ENCODE measurements at regions not wholly inside any gene's neighbourhood (a gene's known extent, or its start where the extent isn't known, plus 50 kb on each side); places are given as distances from the start of the nearest gene placed in this dataset.

GRCh38 chr13:80151016-80151415, 189.9 kb downstream of the SPRY2 start:
- Mint-ChIP-seq H3K27me3 (ENCODE audit: unreplicated experiment) (no peaks in the 10 kb centered on the region), H3K4me3 (ENCODE audit: unreplicated experiment) (no peak overlapping the region), H3K4me1 (ENCODE audit: unreplicated experiment) (peaks cover 3% of the 10 kb centered on the region), H3K27ac (ENCODE audit: unreplicated experiment) (no peak overlapping the region), H3K9me3 (ENCODE audit: unreplicated experiment) (no peaks in the 10 kb centered on the region), H3K36me3 (ENCODE audit: low read depth, unreplicated experiment) (no peaks in the 10 kb centered on the region)
- no peak for TF ChIP-seq CTCF (IDR thresholded peaks at IDR 0.05; ENCODE audit: unreplicated experiment)
- no peak for DNase-seq (ENCODE audit: low spot score)

- H3K4me1 Mint-ChIP-seq (ENCODE audit: unreplicated experiment): peaks cover 3% of the 10 kb centered on the region
Observed at GRCh38 chr13:80149736-80150135, 191.2 kb downstream of the SPRY2 start.

GRCh38 chr13:80145171-80145690, 195.7 kb downstream of the SPRY2 start:
- Mint-ChIP-seq H3K4me1 (ENCODE audit: unreplicated experiment) (peaks cover 3% of the 10 kb centered on the region), H3K27me3 (ENCODE audit: unreplicated experiment) (no peaks in the 10 kb centered on the region), H3K27ac (ENCODE audit: unreplicated experiment) (no peak overlapping the region), H3K4me3 (ENCODE audit: unreplicated experiment) (no peak overlapping the region), H3K9me3 (ENCODE audit: unreplicated experiment) (no peaks in the 10 kb centered on the region), H3K36me3 (ENCODE audit: low read depth, unreplicated experiment) (no peaks in the 10 kb centered on the region)
- TF ChIP-seq CTCF (IDR thresholded peaks at IDR 0.05; ENCODE audit: unreplicated experiment): no peak
- no peak for DNase-seq (ENCODE audit: low spot score)

More at GRCh38 chr13:80149736-80150135, 191.2 kb downstream of the SPRY2 start:
- Mint-ChIP-seq H3K27me3 (ENCODE audit: unreplicated experiment) (no peaks in the 10 kb centered on the region), H3K4me3 (ENCODE audit: unreplicated experiment) (no peak overlapping the region), H3K9me3 (ENCODE audit: unreplicated experiment) (no peaks in the 10 kb centered on the region), H3K36me3 (ENCODE audit: low read depth, unreplicated experiment) (no peaks in the 10 kb centered on the region), H3K27ac (ENCODE audit: unreplicated experiment) (no peak overlapping the region)
- TF ChIP-seq CTCF (IDR thresholded peaks at IDR 0.05; ENCODE audit: unreplicated experiment): no peak
- no peak for DNase-seq (ENCODE audit: low spot score)

GRCh38 chr13:80144493-80144892, 196.4 kb downstream of the SPRY2 start:
- no peak overlapping the region for H3K27ac Mint-ChIP-seq (ENCODE audit: unreplicated experiment)
- H3K4me1 Mint-ChIP-seq (ENCODE audit: unreplicated experiment): peaks cover 3% of the 10 kb centered on the region
- TF ChIP-seq CTCF (IDR thresholded peaks at IDR 0.05; ENCODE audit: unreplicated experiment): no peak
- H3K9me3 Mint-ChIP-seq (ENCODE audit: unreplicated experiment): no peaks in the 10 kb centered on the region
- no peaks in the 10 kb centered on the region for H3K36me3 Mint-ChIP-seq (ENCODE audit: low read depth, unreplicated experiment)
- H3K27me3 Mint-ChIP-seq (ENCODE audit: unreplicated experiment): peaks cover 1% of the 10 kb centered on the region
- no peak overlapping the region for H3K4me3 Mint-ChIP-seq (ENCODE audit: unreplicated experiment)
- no peak for DNase-seq (ENCODE audit: low spot score)

- H3K27me3 Mint-ChIP-seq (ENCODE audit: unreplicated experiment): peaks cover 1% of the 10 kb centered on the region
- peaks cover 1% of the 10 kb centered on the region for H3K4me1 Mint-ChIP-seq (ENCODE audit: unreplicated experiment)
- no peaks in the 10 kb centered on the region for H3K36me3 Mint-ChIP-seq (ENCODE audit: low read depth, unreplicated experiment)
- H3K27ac Mint-ChIP-seq (ENCODE audit: unreplicated experiment): no peak overlapping the region
- no peak for DNase-seq (ENCODE audit: low spot score)
- H3K4me3 Mint-ChIP-seq (ENCODE audit: unreplicated experiment): no peak overlapping the region
- TF ChIP-seq CTCF (IDR thresholded peaks at IDR 0.05; ENCODE audit: unreplicated experiment): no peak
- no peaks in the 10 kb centered on the region for H3K9me3 Mint-ChIP-seq (ENCODE audit: unreplicated experiment)
Observed at GRCh38 chr13:80141123-80141849, 199.6 kb downstream of the SPRY2 start.

All from endothelial cell (in vitro differentiated cells).